ENCODE measurements at regions not wholly inside any gene's neighbourhood (a gene's known extent, or its start where the extent isn't known, plus 50 kb on each side); places are given as distances from the start of the nearest gene placed in this dataset.
A peak's percentile ranks its signal among the peaks of the same experiment; 100 is the strongest.
"Not testable (repeated sequence)": the region's sequence is repeated elsewhere in the genome, so short reads cannot be mapped to it uniquely, and the experiment has no call there.

DNA sequence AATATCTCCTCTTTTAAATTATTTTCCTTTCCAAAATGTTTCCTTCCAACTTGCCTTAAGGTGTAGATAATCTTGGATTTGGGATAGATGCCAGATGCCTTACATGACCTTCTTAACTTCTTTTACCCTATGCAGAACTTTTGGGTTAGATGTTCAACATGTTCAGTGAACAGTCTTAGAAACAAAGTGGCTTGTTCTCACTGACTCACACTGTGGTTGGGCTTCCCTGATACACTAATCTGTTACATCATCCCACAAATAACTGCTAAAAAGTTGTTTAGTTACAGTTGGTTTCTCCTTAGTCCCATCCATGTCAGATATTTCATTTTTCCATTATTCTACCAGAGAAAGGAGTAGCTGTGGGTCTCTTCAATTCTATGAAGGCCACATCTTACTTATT, 2638.2 kb downstream of the PCDH9 start:
- H3K27me3 ChIP-seq (ENCODE audit: insufficient read depth, low read length, poor library complexity, severe bottlenecking), result no peaks in the 10 kb centered on the region
- no peaks in the 10 kb centered on the region for H3K79me2 ChIP-seq (ENCODE audit: insufficient read depth, low read length)
- no peak overlapping the region for H3K4me2 ChIP-seq (ENCODE audit: low read depth, low read length, poor library complexity, severe bottlenecking)
- H3K9me2 ChIP-seq (replicated peaks; ENCODE audit: low read depth, low read length), result no peaks in the 10 kb centered on the region
- H3K4me3 ChIP-seq (ENCODE audit: low read length, poor library complexity, severe bottlenecking), result no peak overlapping the region
- peak overlapping the region; percentile 58; the same call in 1 of the 2 replicates for H2AFZ ChIP-seq (ENCODE audit: low read length)
- H3K4me1 ChIP-seq (ENCODE audit: insufficient read depth, low read length, poor library complexity, severe bottlenecking), result peaks cover 3% of the 10 kb centered on the region
- no peaks in the 10 kb centered on the region for H3F3A ChIP-seq (ENCODE audit: low read depth)
- no peaks in the 10 kb centered on the region for H3K9me3 ChIP-seq (ENCODE audit: insufficient read depth, low read depth, low read length)
- no peak overlapping the region for H3K9ac ChIP-seq (ENCODE audit: low read depth, low read length, poor library complexity, severe bottlenecking)
- no peaks in the 10 kb centered on the region for H4K20me1 ChIP-seq (ENCODE audit: insufficient read depth, low read length, poor library complexity, severe bottlenecking)
- H3K36me3 ChIP-seq (ENCODE audit: insufficient read depth, low read length), result no peaks in the 10 kb centered on the region
- TF ChIP-seq EZH2phosphoT487 (IDR thresholded peaks at IDR 0.05; ENCODE audit: borderline replicate concordance), result no peak
- TF ChIP-seq, protein P1, sequence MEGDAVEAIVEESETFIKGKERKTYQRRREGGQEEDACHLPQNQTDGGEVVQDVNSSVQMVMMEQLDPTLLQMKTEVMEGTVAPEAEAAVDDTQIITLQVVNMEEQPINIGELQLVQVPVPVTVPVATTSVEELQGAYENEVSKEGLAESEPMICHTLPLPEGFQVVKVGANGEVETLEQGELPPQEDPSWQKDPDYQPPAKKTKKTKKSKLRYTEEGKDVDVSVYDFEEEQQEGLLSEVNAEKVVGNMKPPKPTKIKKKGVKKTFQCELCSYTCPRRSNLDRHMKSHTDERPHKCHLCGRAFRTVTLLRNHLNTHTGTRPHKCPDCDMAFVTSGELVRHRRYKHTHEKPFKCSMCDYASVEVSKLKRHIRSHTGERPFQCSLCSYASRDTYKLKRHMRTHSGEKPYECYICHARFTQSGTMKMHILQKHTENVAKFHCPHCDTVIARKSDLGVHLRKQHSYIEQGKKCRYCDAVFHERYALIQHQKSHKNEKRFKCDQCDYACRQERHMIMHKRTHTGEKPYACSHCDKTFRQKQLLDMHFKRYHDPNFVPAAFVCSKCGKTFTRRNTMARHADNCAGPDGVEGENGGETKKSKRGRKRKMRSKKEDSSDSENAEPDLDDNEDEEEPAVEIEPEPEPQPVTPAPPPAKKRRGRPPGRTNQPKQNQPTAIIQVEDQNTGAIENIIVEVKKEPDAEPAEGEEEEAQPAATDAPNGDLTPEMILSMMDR (conservative IDR thresholded peaks at IDR 0.05; ENCODE audit: low read length), result no peak

DNA sequence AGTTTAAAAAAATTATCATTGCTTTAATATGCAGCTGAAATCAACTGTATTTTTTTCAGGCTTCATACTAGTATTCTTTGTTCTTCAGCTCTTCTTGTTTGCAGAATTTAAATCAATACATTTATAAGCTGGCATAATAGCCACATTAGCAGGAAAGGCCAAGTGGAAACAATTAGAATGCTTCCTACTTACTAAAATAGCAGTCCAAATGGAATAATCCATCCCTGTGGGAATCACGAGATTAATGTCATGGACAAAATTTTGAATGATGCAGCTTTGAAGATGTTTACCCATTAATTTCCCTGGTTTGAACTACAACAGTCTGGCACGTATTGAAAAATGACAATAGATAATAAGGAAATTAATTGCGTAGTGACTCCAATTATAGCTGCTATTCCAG, 2650.8 kb downstream of the PCDH9 start:
- H3K36me3 ChIP-seq (ENCODE audit: insufficient read depth, low read length), result no peaks in the 10 kb centered on the region
- no peaks in the 10 kb centered on the region for H4K20me1 ChIP-seq (ENCODE audit: insufficient read depth, low read length, poor library complexity, severe bottlenecking)
- no peaks in the 10 kb centered on the region for H3K9me3 ChIP-seq (ENCODE audit: insufficient read depth, low read depth, low read length)
- no peak for TF ChIP-seq EZH2phosphoT487 (IDR thresholded peaks at IDR 0.05; ENCODE audit: borderline replicate concordance)
- TF ChIP-seq, protein P1 (conservative IDR thresholded peaks at IDR 0.05; ENCODE audit: low read length), result no peak
- H3K4me2 ChIP-seq (ENCODE audit: low read depth, low read length, poor library complexity, severe bottlenecking), result no peak overlapping the region
- no peak overlapping the region for H2AFZ ChIP-seq (ENCODE audit: low read length)
- H3K4me3 ChIP-seq (ENCODE audit: low read length, poor library complexity, severe bottlenecking), result no peak overlapping the region
- no peak overlapping the region for H3K9ac ChIP-seq (ENCODE audit: low read depth, low read length, poor library complexity, severe bottlenecking)
- H3K79me2 ChIP-seq (ENCODE audit: insufficient read depth, low read length), result no peaks in the 10 kb centered on the region
- H3K9me2 ChIP-seq (replicated peaks; ENCODE audit: low read depth, low read length), result no peaks in the 10 kb centered on the region
- H3K27me3 ChIP-seq (ENCODE audit: insufficient read depth, low read length, poor library complexity, severe bottlenecking), result no peaks in the 10 kb centered on the region
- H3F3A ChIP-seq (ENCODE audit: low read depth), result no peaks in the 10 kb centered on the region
- no peaks in the 10 kb centered on the region for H3K4me1 ChIP-seq (ENCODE audit: insufficient read depth, low read length, poor library complexity, severe bottlenecking)

- Histone ChIP-seq H3K4me1 (ENCODE audit: insufficient read depth, low read length, poor library complexity, severe bottlenecking) (no peaks in the 10 kb centered on the region), H4K20me1 (ENCODE audit: insufficient read depth, low read length, poor library complexity, severe bottlenecking) (no peaks in the 10 kb centered on the region), H3K27me3 (ENCODE audit: insufficient read depth, low read length, poor library complexity, severe bottlenecking) (no peaks in the 10 kb centered on the region), H3K79me2 (ENCODE audit: insufficient read depth, low read length) (no peaks in the 10 kb centered on the region), H2AFZ (ENCODE audit: low read length) (no peak overlapping the region), H3K9me2 (replicated peaks; ENCODE audit: low read depth, low read length) (no peaks in the 10 kb centered on the region), H3K9me3 (ENCODE audit: insufficient read depth, low read depth, low read length) (peaks cover 3% of the 10 kb centered on the region; the same call in 1 of the 2 replicates), H3F3A (ENCODE audit: low read depth) (no peaks in the 10 kb centered on the region), H3K9ac (ENCODE audit: low read depth, low read length, poor library complexity, severe bottlenecking) (no peak overlapping the region), H3K36me3 (ENCODE audit: insufficient read depth, low read length) (no peaks in the 10 kb centered on the region), H3K4me3 (ENCODE audit: low read length, poor library complexity, severe bottlenecking) (no peak overlapping the region), H3K4me2 (ENCODE audit: low read depth, low read length, poor library complexity, severe bottlenecking) (no peak overlapping the region)
- no peak for TF ChIP-seq EZH2phosphoT487 (IDR thresholded peaks at IDR 0.05; ENCODE audit: borderline replicate concordance)
- TF ChIP-seq, protein P1 (conservative IDR thresholded peaks at IDR 0.05; ENCODE audit: low read length), result no peak
Measured at GRCh38 chr13:64568748-64569147, 2661.4 kb downstream of the PCDH9 start.

DNA sequence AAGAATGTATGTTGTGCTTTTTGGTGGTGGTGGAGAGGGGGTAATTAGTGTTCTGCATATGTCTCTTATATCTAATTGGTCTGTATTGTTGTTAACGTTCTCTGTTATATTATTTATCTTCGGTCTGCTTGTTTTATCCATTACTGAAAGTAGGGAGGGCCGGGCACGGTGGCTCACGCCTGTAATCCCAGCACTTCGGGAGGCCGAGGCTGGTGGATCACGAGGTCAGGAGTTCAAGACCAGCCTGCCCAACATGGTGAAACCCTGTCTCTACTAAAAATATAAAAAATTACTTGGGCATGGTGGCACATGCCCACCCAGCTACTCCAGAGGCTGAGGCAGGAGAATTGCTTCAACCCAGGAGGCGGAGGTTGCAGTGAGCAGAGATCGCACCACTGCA, 2672.1 kb downstream of the PCDH9 start:
- not testable (repeated sequence) for H3K9me3 ChIP-seq (ENCODE audit: insufficient read depth, low read depth, low read length); H4K20me1 ChIP-seq (ENCODE audit: insufficient read depth, low read length, poor library complexity, severe bottlenecking); H3K36me3 ChIP-seq (ENCODE audit: insufficient read depth, low read length); H3K9ac ChIP-seq (ENCODE audit: low read depth, low read length, poor library complexity, severe bottlenecking); H3K9me2 ChIP-seq (replicated peaks; ENCODE audit: low read depth, low read length); H3K79me2 ChIP-seq (ENCODE audit: insufficient read depth, low read length); H3K4me1 ChIP-seq (ENCODE audit: insufficient read depth, low read length, poor library complexity, severe bottlenecking); H3K4me3 ChIP-seq (ENCODE audit: low read length, poor library complexity, severe bottlenecking); H2AFZ ChIP-seq (ENCODE audit: low read length); H3K27me3 ChIP-seq (ENCODE audit: insufficient read depth, low read length, poor library complexity, severe bottlenecking); H3K4me2 ChIP-seq (ENCODE audit: low read depth, low read length, poor library complexity, severe bottlenecking); H3F3A ChIP-seq (ENCODE audit: low read depth)

Data from Loucy (cell line).